ENCODE measurements at regions not wholly inside any gene's neighbourhood (a gene's known extent, or its start where the extent isn't known, plus 50 kb on each side); places are given as distances from the start of the nearest gene placed in this dataset.

GRCh38 chr21:25094695-25095094 lies 512.6 kb downstream of the MRPL39 start:
- Histone ChIP-seq H3K9me3 (ENCODE audit: control insufficient read depth, insufficient read depth, low read length) (peaks cover 17% of the 10 kb centered on the region), H3K4me3 (ENCODE audit: low read depth, low read length) (no peak overlapping the region), H3K4me1 (ENCODE audit: control insufficient read depth, insufficient read depth, low read length) (no peaks in the 10 kb centered on the region), H3K36me3 (ENCODE audit: control insufficient read depth, insufficient read depth, low read length) (no peaks in the 10 kb centered on the region), H3K9ac (ENCODE audit: low read depth, low read length) (no peak overlapping the region), H3K27me3 (ENCODE audit: control insufficient read depth, insufficient read depth, low read length) (no peaks in the 10 kb centered on the region)

DNA sequence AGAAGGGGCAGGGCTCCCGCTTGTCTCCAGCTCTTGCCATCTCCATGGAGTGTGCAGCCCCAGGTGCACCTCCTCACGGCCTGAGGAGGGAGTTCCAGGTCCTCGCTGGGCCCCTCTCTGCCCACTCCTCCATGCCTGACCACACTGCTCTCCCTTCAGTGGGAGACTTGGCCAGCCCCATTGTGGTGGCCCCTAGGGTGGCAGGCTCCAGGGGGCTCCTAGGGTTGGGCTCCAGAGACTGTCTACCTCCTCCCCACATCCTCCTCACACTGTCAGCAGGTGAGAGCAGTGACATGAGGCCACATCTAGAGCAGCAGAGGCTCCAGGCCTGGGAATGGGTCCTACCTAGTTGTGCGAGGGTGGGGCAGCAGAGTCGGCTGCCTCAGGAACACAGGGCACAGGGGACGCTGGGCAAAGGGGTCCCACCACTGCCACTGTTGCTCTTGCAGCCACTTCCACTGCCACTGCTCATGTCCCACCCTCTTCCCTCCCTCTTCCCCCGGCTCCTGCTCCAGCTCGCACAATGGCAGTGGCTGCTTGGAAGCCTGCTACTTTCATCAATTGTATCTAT lies 514.8 kb downstream of the MRPL39 start:
- Histone ChIP-seq H3K36me3 (ENCODE audit: control insufficient read depth, insufficient read depth, low read length) (no peaks in the 10 kb centered on the region), H3K9me3 (ENCODE audit: control insufficient read depth, insufficient read depth, low read length) (peaks cover 13% of the 10 kb centered on the region), H3K27me3 (ENCODE audit: control insufficient read depth, insufficient read depth, low read length) (no peaks in the 10 kb centered on the region), H3K4me3 (ENCODE audit: low read depth, low read length) (no peak overlapping the region), H3K4me1 (ENCODE audit: control insufficient read depth, insufficient read depth, low read length) (no peaks in the 10 kb centered on the region), H3K9ac (ENCODE audit: low read depth, low read length) (no peak overlapping the region)

- peaks cover 22% of the 10 kb centered on the region for H3K9me3 ChIP-seq (ENCODE audit: control insufficient read depth, insufficient read depth, low read length)
- no peaks in the 10 kb centered on the region for H3K36me3 ChIP-seq (ENCODE audit: control insufficient read depth, insufficient read depth, low read length)
- H3K9ac ChIP-seq (ENCODE audit: low read depth, low read length), result no peak overlapping the region
- no peaks in the 10 kb centered on the region for H3K27me3 ChIP-seq (ENCODE audit: control insufficient read depth, insufficient read depth, low read length)
- no peak overlapping the region for H3K4me3 ChIP-seq (ENCODE audit: low read depth, low read length)
- H3K4me1 ChIP-seq (ENCODE audit: control insufficient read depth, insufficient read depth, low read length), result no peaks in the 10 kb centered on the region
Measured at GRCh38 chr21:25081096-25081495, 526.2 kb downstream of the MRPL39 start.

DNA sequence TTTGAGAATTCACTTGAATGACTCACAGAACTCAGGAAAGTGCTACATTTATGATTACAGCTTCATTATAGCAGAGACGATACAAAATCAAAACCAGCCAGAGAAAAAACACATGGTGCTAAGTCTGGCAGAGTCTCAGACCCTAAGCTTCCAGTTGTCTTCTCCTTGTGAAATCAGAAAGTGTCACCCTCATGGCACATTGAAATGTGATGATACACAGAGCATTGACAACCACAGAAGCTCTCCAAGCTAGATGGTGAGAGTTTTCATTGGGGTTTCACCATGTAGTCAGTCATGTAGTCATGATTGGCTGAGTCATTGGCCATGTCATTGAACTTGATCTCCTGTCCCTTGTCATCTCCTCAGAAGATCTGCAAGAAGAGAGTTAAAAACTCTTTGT lies 526.6 kb downstream of the MRPL39 start:
- H3K9me3 ChIP-seq (ENCODE audit: control insufficient read depth, insufficient read depth, low read length), result peaks cover 21% of the 10 kb centered on the region
- no peak overlapping the region for H3K4me3 ChIP-seq (ENCODE audit: low read depth, low read length)
- no peaks in the 10 kb centered on the region for H3K27me3 ChIP-seq (ENCODE audit: control insufficient read depth, insufficient read depth, low read length)
- no peaks in the 10 kb centered on the region for H3K4me1 ChIP-seq (ENCODE audit: control insufficient read depth, insufficient read depth, low read length)
- H3K36me3 ChIP-seq (ENCODE audit: control insufficient read depth, insufficient read depth, low read length), result no peaks in the 10 kb centered on the region
- no peak overlapping the region for H3K9ac ChIP-seq (ENCODE audit: low read depth, low read length)

GRCh38 chr21:25080141-25080540 lies 527.1 kb downstream of the MRPL39 start:
- Histone ChIP-seq H3K4me3 (ENCODE audit: low read depth, low read length) (no peak overlapping the region), H3K9ac (ENCODE audit: low read depth, low read length) (no peak overlapping the region), H3K36me3 (ENCODE audit: control insufficient read depth, insufficient read depth, low read length) (no peaks in the 10 kb centered on the region), H3K27me3 (ENCODE audit: control insufficient read depth, insufficient read depth, low read length) (no peaks in the 10 kb centered on the region), H3K4me1 (ENCODE audit: control insufficient read depth, insufficient read depth, low read length) (no peaks in the 10 kb centered on the region), H3K9me3 (ENCODE audit: control insufficient read depth, insufficient read depth, low read length) (peaks cover 21% of the 10 kb centered on the region)

DNA sequence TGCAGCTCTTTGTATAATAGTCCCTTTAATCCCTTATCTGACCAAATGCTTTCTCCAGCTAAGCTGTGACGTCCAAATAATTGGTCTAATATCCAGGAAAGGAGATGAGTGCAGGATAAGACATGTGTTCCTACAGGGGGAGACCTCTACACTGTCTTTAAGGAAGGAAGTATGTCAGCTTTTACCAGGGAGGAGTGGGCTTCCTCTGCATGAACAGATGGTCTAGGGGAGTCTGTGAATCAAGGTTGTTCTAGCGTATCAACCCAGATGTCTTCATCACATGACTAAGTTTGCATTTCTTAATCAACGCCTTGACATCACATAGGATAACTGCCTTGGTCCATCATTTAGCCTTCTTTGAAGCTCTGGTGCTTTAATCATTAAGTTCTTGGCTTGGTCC lies 528.2 kb downstream of the MRPL39 start:
- Histone ChIP-seq H3K9ac (ENCODE audit: low read depth, low read length) (no peak overlapping the region), H3K36me3 (ENCODE audit: control insufficient read depth, insufficient read depth, low read length) (no peaks in the 10 kb centered on the region), H3K4me1 (ENCODE audit: control insufficient read depth, insufficient read depth, low read length) (no peaks in the 10 kb centered on the region), H3K4me3 (ENCODE audit: low read depth, low read length) (no peak overlapping the region), H3K9me3 (ENCODE audit: control insufficient read depth, insufficient read depth, low read length) (peaks cover 21% of the 10 kb centered on the region), H3K27me3 (ENCODE audit: control insufficient read depth, insufficient read depth, low read length) (no peaks in the 10 kb centered on the region)

DNA sequence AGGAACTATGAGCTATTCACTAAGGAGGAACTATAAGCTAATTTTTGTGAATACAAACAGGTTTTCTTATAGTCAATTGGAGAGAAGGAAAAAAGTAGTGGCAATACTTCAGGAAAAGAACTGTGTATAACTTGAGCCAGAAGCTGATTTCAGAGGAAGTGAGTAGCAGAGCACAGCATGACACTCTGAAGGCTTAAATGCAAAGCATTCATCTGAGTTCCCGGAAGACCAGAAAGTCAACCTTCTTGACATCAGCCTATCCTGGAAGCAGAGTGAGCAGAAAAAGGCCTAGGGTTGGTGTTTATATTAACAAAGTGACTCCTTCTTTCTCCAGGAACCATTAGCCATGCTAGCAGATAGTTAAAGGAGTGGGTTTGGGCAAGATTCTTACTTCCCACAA lies 545.2 kb downstream of the MRPL39 start:
- Histone ChIP-seq H3K27me3 (ENCODE audit: control insufficient read depth, insufficient read depth, low read length) (no peaks in the 10 kb centered on the region), H3K4me3 (ENCODE audit: low read depth, low read length) (no peak overlapping the region), H3K36me3 (ENCODE audit: control insufficient read depth, insufficient read depth, low read length) (no peaks in the 10 kb centered on the region), H3K9me3 (ENCODE audit: control insufficient read depth, insufficient read depth, low read length) (peaks cover 35% of the 10 kb centered on the region), H3K4me1 (ENCODE audit: control insufficient read depth, insufficient read depth, low read length) (no peaks in the 10 kb centered on the region), H3K9ac (ENCODE audit: low read depth, low read length) (no peak overlapping the region)

DNA sequence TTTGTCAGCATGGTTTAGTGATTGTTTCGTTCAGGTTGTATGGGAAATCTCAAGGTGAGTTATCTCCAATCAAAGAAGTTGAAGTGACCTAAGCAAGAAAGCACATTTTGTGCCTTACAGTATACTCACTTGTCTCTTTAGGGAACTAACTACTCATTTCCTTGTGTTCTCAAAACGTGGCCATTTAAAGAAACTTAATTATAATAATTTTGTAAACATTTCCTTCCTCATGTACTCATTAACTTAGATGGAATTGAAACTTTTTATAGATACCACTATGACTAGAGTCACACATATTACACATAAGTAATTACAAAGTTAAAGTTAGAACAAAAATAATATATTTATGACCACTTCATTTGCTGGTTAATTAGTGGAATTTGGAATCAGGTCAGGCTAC lies 552.6 kb downstream of the MRPL39 start:
- Histone ChIP-seq H3K36me3 (ENCODE audit: control insufficient read depth, insufficient read depth, low read length) (no peaks in the 10 kb centered on the region), H3K9me3 (ENCODE audit: control insufficient read depth, insufficient read depth, low read length) (peaks cover 23% of the 10 kb centered on the region), H3K27me3 (ENCODE audit: control insufficient read depth, insufficient read depth, low read length) (no peaks in the 10 kb centered on the region), H3K4me1 (ENCODE audit: control insufficient read depth, insufficient read depth, low read length) (no peaks in the 10 kb centered on the region), H3K4me3 (ENCODE audit: low read depth, low read length) (no peak overlapping the region), H3K9ac (ENCODE audit: low read depth, low read length) (no peak overlapping the region)

GRCh38 chr21:25039461-25040380 lies 567.6 kb downstream of the MRPL39 start:
- Histone ChIP-seq H3K4me3 (ENCODE audit: low read depth, low read length) (no peak overlapping the region), H3K36me3 (ENCODE audit: control insufficient read depth, insufficient read depth, low read length) (no peaks in the 10 kb centered on the region), H3K9me3 (ENCODE audit: control insufficient read depth, insufficient read depth, low read length) (peaks cover 25% of the 10 kb centered on the region), H3K4me1 (ENCODE audit: control insufficient read depth, insufficient read depth, low read length) (no peaks in the 10 kb centered on the region), H3K9ac (ENCODE audit: low read depth, low read length) (no peak overlapping the region), H3K27me3 (ENCODE audit: control insufficient read depth, insufficient read depth, low read length) (no peaks in the 10 kb centered on the region)

DNA sequence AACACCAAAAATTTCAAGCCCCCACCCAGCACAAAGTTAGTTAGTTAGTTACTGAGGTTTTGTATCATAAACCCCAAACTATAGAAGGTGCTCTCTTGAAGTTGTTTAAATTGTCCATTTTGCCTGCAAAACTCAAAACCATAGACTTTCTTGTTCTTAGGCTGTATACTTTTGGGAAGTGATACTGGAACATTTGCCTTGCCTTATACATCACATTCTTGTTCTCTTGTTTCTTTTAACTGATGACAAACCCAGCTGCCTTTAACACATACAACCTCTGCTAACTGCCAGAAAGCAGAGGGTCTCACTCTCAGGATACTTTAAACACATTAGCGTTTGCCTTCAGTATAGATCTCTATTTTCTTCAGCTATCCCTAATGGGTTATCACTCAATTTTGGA lies 570.5 kb downstream of the MRPL39 start:
- no peaks in the 10 kb centered on the region for H3K4me1 ChIP-seq (ENCODE audit: control insufficient read depth, insufficient read depth, low read length)
- peaks cover 22% of the 10 kb centered on the region for H3K9me3 ChIP-seq (ENCODE audit: control insufficient read depth, insufficient read depth, low read length)
- no peaks in the 10 kb centered on the region for H3K27me3 ChIP-seq (ENCODE audit: control insufficient read depth, insufficient read depth, low read length)
- no peak overlapping the region for H3K4me3 ChIP-seq (ENCODE audit: low read depth, low read length)
- H3K9ac ChIP-seq (ENCODE audit: low read depth, low read length), result no peak overlapping the region
- no peaks in the 10 kb centered on the region for H3K36me3 ChIP-seq (ENCODE audit: control insufficient read depth, insufficient read depth, low read length)

- H3K27me3 ChIP-seq (ENCODE audit: control insufficient read depth, insufficient read depth, low read length), result no peaks in the 10 kb centered on the region
- peaks cover 26% of the 10 kb centered on the region for H3K9me3 ChIP-seq (ENCODE audit: control insufficient read depth, insufficient read depth, low read length)
- H3K4me1 ChIP-seq (ENCODE audit: control insufficient read depth, insufficient read depth, low read length), result no peaks in the 10 kb centered on the region
- H3K36me3 ChIP-seq (ENCODE audit: control insufficient read depth, insufficient read depth, low read length), result no peaks in the 10 kb centered on the region
- H3K9ac ChIP-seq (ENCODE audit: low read depth, low read length), result no peak overlapping the region
- H3K4me3 ChIP-seq (ENCODE audit: low read depth, low read length), result no peak overlapping the region
Measured at GRCh38 chr21:25031750-25032149, 575.5 kb downstream of the MRPL39 start.

DNA sequence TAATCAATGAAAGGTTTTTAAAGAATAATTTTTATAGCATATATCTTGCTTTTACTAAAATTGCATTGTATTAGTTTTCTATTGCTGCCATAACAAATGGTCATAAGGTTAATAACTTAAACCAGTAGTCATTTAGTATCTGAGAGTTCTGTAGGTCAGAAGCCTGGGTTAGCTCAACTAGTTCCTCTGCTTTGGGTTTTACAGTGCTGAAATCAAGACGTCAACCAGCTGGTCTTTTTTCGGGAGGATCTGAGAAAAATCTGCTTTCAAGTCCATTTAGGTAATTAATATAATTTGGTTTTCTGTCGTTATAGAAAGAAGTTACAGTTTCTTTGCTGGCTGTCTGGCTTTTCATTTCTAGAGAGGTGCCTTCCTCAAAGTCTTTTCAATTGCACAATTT lies 577.7 kb downstream of the MRPL39 start:
- Histone ChIP-seq H3K36me3 (ENCODE audit: control insufficient read depth, insufficient read depth, low read length) (no peaks in the 10 kb centered on the region), H3K4me3 (ENCODE audit: low read depth, low read length) (no peak overlapping the region), H3K9me3 (ENCODE audit: control insufficient read depth, insufficient read depth, low read length) (peaks cover 27% of the 10 kb centered on the region), H3K4me1 (ENCODE audit: control insufficient read depth, insufficient read depth, low read length) (no peaks in the 10 kb centered on the region), H3K27me3 (ENCODE audit: control insufficient read depth, insufficient read depth, low read length) (no peaks in the 10 kb centered on the region), H3K9ac (ENCODE audit: low read depth, low read length) (no peak overlapping the region)
